Brain microvascular endothelial cell (primary cell): ENCODE measurements at regions not wholly inside any gene's neighbourhood (a gene's known extent, or its start where the extent isn't known, plus 50 kb on each side); places are given as distances from the start of the nearest gene placed in this dataset.
"Not testable (repeated sequence)": the region's sequence is repeated elsewhere in the genome, so short reads cannot be mapped to it uniquely, and the experiment has no call there.

ENCODE experiments used
- DNase-seq: peaks from one replicate; pipeline ENCODE4 v3.0.0-alpha.2; 2020
- H3K27ac ChIP-seq: fragments of 250-450 bp; sonication (Bioruptor Pico); 2 replicates; pipeline ENCODE4 v1.5.1; 2020; ENCODE audit warnings: mild to moderate bottlenecking, moderate library complexity
- H3K27me3 ChIP-seq: fragments of 250-450 bp; sonication (Bioruptor Pico); replicated peaks from 2 replicates; pipeline ENCODE4 v1.5.1; 2020; ENCODE audit warnings: mild to moderate bottlenecking
- H3K36me3 ChIP-seq: fragments of 250-450 bp; sonication (Bioruptor Pico); replicated peaks from 2 replicates; pipeline ENCODE4 v1.5.1; 2020; ENCODE audit warnings: mild to moderate bottlenecking
- H3K4me3 ChIP-seq: 2 replicates; pipeline ENCODE4 v1.5.1; 2011; ENCODE audit warnings: low read depth, mild to moderate bottlenecking, control low read depth, low read length, moderate library complexity
- in situ Hi-C: cut with HindIII; loops from 2 replicates; pipeline ENCODE4 v1.10.0; 2017; ENCODE audit warnings: low sequenced_read_pairs, low pct_ligation_motif_present
- TF ChIP-seq, protein P1 (sequence below): IDR thresholded peaks from 2 replicates; pipeline ENCODE4 v1.5.1; 2011; ENCODE audit warnings: low read depth, mild to moderate bottlenecking, moderate library complexity, low read length, control low read depth, inconsistent platforms; ENCODE audit errors: missing control alignments

DNA sequence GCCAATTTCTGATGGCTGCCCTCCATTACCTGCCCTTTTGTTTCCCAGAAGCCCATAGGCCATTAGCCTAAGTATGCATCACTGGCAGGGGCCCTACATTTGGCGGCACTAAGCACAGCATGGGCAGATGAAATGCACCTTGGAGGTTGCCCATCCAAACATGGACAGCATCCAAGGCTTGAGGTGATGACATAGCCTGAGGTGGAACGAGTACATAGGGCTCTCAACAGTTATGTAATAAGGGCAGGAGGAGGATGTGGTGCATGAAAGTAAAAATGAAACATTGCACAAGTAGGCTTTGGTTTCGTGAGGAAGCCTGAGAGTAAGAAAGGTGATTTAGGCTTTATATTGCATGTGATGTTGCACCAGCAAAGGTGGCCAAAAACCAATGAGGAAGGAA is 148.1 kb downstream of the FAM76B start:
- Histone ChIP-seq H3K4me3 (no peak overlapping the region), H3K36me3 (no peaks in the 10 kb centered on the region), H3K27ac (no peak overlapping the region), H3K27me3 (no peaks in the 10 kb centered on the region)
- in situ Hi-C loops, result no loop called here
- no peak for DNase-seq
- TF ChIP-seq, protein P1, sequence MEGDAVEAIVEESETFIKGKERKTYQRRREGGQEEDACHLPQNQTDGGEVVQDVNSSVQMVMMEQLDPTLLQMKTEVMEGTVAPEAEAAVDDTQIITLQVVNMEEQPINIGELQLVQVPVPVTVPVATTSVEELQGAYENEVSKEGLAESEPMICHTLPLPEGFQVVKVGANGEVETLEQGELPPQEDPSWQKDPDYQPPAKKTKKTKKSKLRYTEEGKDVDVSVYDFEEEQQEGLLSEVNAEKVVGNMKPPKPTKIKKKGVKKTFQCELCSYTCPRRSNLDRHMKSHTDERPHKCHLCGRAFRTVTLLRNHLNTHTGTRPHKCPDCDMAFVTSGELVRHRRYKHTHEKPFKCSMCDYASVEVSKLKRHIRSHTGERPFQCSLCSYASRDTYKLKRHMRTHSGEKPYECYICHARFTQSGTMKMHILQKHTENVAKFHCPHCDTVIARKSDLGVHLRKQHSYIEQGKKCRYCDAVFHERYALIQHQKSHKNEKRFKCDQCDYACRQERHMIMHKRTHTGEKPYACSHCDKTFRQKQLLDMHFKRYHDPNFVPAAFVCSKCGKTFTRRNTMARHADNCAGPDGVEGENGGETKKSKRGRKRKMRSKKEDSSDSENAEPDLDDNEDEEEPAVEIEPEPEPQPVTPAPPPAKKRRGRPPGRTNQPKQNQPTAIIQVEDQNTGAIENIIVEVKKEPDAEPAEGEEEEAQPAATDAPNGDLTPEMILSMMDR, result no peak

DNA sequence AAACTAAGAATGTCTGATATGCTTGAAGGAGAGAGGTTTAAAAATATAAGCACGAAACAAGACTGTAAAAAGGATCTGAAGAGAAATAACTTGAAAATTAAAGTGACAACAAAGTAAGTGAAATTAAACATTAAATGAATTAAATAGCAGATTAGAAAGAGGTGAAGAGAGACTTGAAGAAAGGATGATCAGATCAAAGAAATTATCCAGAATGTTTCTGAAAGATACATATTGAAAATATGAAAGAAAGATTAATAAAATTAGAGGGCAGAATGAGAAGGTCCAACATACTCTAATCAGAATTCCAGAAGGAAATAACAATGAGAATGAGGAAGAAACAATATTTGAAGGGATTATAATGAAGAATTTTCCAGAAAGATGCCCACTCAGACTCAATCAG is 151.1 kb downstream of the FAM76B start:
- Histone ChIP-seq H3K27ac (no peak overlapping the region), H3K27me3 (no peaks in the 10 kb centered on the region), H3K36me3 (no peaks in the 10 kb centered on the region), H3K4me3 (no peak overlapping the region)
- in situ Hi-C loops, result no loop called here
- TF ChIP-seq, protein P1, result no peak
- DNase-seq, result no peak

DNA sequence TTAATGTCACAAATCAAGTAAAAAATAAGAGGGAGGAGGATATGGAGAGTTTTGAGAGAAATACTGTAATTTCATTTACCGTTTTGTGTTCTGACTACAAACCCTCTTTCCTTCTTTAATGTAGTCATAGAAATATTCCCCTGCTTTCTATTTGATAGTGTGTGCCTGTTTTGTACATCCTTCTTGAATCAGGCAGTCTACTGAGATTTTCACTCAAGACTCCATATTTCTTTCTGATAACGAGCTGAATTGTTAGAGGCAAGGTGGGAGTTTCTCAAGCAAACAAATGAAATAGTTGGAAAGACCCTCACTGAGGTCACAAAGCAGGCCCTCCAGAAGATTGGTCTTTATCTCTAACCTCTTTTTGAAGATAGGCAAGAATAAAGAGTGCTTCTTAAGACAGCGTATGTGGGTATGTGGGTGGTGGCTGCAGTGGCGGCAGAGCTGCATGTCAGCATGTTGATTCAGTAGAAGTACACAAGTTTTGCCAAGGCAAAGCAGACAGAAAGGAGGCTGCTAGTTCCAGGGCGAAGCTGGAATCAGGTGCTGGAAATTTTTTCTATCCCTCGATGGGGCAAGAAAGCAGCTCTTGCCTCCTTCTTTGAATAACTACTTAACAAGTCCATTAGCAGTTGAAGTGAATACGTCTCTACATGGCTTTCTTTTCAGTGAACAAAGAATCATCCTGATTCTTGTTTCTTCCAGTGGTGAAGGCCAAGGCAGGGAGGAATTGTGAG is 164.2 kb downstream of the FAM76B start:
- in situ Hi-C loops, result no loop called here
- TF ChIP-seq, protein P1, result no peak
- Histone ChIP-seq H3K27me3 (no peaks in the 10 kb centered on the region), H3K4me3 (peak overlapping the region; percentile 16), H3K36me3 (no peaks in the 10 kb centered on the region), H3K27ac (no peak overlapping the region)
- no peak for DNase-seq

DNA sequence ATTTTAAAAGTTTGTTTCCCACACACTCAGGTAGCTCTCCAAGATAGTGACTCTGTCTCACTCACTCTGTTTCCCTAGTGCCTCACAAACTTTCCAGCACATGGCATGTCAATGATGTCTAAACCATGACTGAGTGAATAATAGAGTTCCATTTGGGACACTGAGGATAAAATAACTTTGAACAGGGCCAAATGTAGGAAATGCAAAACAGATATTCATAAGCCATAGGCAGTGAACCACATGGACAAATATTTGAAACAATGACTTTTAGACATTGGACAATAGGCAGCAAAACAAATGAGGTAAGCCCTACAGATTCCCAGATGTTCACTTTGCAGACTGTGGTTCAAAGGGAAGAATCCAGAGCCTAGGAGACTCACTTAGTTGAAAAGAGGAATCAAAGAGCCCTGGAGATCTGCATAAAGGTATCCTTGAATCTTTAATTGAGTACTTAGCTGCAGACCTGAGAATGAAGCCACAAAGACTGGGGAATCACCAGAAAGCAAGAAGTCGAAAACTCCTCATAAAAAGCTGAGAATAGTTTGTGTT is 173.3 kb downstream of the FAM76B start:
- no peaks in the 10 kb centered on the region for H3K27me3 ChIP-seq
- no peak overlapping the region for H3K4me3 ChIP-seq
- TF ChIP-seq, protein P1, result no peak
- H3K27ac ChIP-seq, result no peak overlapping the region
- in situ Hi-C loops, result no loop called here
- H3K36me3 ChIP-seq, result no peaks in the 10 kb centered on the region
- no peak for DNase-seq

DNA sequence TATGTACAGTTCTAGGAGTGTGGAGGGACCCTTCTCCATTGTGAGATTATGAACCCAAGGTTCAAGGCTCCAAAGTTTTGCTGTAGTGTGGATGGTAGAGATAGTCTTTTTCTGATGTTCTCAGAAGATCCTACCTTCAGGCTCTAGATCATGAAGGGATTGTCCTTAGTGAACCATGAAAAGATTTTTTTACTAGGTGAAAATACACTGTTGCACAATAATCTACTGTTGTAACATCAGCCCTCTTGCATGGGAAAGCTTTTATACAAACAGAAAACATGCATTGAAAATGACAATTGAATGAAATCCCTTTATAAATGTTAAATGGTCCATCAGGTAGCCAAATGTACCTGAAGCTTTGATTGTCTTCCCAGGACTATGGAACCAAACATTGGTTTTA is 177.8 kb downstream of the FAM76B start:
- no peak overlapping the region for H3K4me3 ChIP-seq
- no peak for DNase-seq
- H3K27ac ChIP-seq, result no peak overlapping the region
- no peaks in the 10 kb centered on the region for H3K27me3 ChIP-seq
- TF ChIP-seq, protein P1, result no peak
- in situ Hi-C loops, result no loop called here
- no peaks in the 10 kb centered on the region for H3K36me3 ChIP-seq

DNA sequence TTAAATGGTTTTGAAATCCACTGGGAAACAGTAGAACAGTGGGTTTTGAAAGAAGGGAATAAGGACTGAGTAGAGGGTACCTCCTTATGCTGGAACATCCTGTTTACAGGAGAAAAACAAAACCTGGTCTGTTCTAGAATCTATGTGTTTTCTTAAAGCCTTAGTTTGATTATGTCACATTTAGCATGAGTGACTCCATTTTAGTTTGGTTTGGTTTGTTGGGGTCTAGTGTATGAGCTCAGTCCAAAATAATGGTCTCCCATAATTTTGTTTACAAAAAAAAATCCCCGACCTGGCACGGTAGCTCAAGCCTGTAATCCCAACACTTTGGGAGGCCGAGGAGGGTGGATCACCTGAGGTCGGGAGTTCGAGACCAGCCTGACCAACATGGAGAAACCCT is 179.4 kb downstream of the FAM76B start:
- H3K27ac ChIP-seq, H3K4me3 ChIP-seq, DNase-seq, in situ Hi-C loops, H3K36me3 ChIP-seq, H3K27me3 ChIP-seq: not testable (repeated sequence)
